RWPE1 (cell line): ENCODE measurements at regions not wholly inside any gene's neighbourhood (a gene's known extent, or its start where the extent isn't known, plus 50 kb on each side); places are given as distances from the start of the nearest gene placed in this dataset.
"Not testable (repeated sequence)": the region's sequence is repeated elsewhere in the genome, so short reads cannot be mapped to it uniquely, and the experiment has no call there.

Experiments used
- CTCF ChIA-PET: fragments of 350-600 bp; sonication (Branson Sonifier 250); formaldehyde crosslinking; extraction: SDS; loops from one replicate; lab custom pipeline; 2021; lab: Yijun Ruan, JAX
- POLR2A ChIA-PET: fragments of 400-600 bp; formaldehyde crosslinking; extraction: SDS; loops from one replicate; lab custom pipeline; 2020; ENCODE audit warnings: antibody characterized with exemption; ENCODE audit not compliant: low non-redundant PET; lab: Yijun Ruan, JAX
- DNase-seq: peaks from one replicate; pipeline ENCODE4 v3.0.0; 2012; ENCODE audit warnings: low spot score
- H3K27ac ChIP-seq: fragments of 450-650 bp; 2 replicates; pipeline ENCODE4 v1.5.1; 2017
- CTCF ChIP-seq: fragments of 450-650 bp; conservative IDR thresholded peaks from 2 replicates; pipeline ENCODE4 v1.5.1; 2017; ENCODE audit warnings: low read depth, mild to moderate bottlenecking

DNA sequence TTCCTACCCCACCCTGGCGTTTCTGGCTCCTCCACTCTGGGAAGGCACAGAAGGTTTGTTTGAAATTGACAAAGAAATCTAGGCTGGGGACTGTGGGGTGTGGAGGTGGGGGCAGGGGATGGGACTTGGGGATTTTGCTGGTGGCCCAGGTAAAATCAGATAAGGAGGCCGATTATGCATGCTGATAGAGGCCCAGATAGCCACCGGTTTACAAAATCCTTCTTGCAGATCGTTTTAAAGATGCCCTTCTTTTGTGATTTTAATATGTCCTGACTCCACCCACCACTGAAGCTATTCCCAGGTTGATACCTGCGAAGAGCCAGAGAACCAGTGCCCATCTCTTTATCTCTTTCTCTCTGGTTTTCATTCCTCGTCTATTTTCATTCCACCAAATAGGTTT, 104.9 kb downstream of the TFAP2C start:
- DNase-seq = no peak
- ChIA-PET POLR2A (no interaction called here), CTCF (no interaction called here)
- H3K27ac ChIP-seq = no peak overlapping the region
- no peak for TF ChIP-seq CTCF

DNA sequence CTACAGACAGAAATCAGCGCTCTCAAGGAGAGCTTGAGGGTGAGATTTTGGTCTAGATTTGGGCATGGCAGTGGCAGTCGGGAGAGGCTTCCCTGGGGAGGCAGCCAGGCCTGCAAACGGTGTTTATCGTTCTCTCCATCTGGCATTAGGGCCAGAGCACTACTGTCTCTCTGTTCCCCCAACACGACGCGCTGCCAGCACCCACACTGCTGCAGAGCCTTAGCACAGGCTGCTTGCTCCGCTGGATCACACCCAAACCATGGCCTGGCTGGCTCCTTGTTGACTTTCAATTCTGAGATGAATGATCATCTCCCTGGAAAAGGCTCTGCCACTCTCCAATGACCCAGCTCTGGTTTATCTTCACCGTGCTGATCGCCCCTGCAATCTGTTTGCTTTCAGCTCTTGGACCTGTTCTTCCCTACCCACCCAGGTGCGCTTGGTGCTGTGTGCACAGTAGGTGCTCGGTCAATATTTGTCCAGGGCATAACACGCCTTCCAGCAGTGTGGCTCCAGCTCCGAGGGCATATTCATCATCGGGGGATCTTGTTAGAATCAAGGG, 106.1 kb downstream of the TFAP2C start:
- TF ChIP-seq CTCF = no peak
- DNase-seq = no peak
- no peak overlapping the region for H3K27ac ChIP-seq
- POLR2A ChIA-PET = no interaction called here
- CTCF ChIA-PET = interaction anchor here (0.5 to 0.6 kb wide), 2 partner anchors 66 to 141 kb away, joined by 3 read pairs; no protein-coding TSS in a partner anchor

DNA sequence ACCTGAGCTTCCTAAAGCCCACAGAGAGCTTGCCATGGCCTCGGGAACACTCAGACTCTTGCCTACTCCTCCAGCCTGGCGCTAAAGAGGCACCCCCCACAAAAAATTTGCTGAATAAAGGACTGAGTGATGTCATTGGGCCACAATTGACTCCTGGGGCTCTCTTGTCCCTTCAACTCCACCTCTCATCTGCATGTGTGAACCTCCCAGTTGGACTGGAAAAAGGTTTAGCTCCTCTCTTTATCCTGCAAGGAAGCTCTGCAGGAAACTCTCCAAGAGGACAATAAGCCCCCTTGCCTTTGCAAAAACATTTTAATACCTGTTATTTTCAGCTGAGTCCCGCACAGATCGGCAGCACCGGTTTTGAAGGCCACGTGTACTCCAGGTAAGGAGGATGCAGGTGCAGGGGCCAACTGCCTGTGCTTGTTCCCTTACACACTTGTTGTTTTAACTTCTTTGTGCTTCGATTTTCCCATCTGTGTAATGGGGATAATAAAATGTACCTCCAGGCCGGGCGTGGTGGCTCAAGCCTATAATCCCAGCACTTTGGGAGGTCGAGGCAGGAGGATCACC, 107.3 kb downstream of the TFAP2C start:
- POLR2A ChIA-PET = no interaction called here
- TF ChIP-seq CTCF = no peak
- CTCF ChIA-PET = interaction anchor here (0.9 kb wide), 1 partner anchor 14 kb away, joined by 3 read pairs; no protein-coding TSS in a partner anchor
- no peak overlapping the region for H3K27ac ChIP-seq
- DNase-seq = no peak

DNA sequence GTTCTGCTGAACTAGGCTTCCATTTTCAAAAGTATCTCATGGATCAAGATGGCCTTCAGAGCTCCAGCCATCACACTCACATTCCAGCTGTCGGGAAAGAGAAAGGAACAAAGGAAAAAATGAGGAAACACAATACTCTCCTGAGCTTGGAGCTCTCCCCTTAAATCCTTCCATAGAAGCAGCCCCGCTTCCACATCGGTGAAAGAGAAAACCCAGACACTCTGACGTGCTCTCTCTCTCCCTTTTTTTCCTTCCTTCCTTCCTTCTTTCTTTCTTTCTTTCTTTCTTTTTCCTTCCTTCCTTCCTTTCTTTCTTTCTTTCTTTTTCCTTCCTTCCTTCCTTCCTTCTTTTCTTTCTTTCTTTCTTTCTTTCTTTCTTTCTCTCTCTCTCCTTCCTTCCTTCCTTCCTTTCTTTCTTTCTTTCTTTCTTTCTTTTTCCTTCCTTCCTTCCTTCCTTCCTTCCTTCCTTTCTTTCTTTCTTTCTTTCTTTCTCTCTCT, 115.3 kb downstream of the TFAP2C start:
- CTCF ChIA-PET, DNase-seq, POLR2A ChIA-PET, H3K27ac ChIP-seq: not testable (repeated sequence)

DNA sequence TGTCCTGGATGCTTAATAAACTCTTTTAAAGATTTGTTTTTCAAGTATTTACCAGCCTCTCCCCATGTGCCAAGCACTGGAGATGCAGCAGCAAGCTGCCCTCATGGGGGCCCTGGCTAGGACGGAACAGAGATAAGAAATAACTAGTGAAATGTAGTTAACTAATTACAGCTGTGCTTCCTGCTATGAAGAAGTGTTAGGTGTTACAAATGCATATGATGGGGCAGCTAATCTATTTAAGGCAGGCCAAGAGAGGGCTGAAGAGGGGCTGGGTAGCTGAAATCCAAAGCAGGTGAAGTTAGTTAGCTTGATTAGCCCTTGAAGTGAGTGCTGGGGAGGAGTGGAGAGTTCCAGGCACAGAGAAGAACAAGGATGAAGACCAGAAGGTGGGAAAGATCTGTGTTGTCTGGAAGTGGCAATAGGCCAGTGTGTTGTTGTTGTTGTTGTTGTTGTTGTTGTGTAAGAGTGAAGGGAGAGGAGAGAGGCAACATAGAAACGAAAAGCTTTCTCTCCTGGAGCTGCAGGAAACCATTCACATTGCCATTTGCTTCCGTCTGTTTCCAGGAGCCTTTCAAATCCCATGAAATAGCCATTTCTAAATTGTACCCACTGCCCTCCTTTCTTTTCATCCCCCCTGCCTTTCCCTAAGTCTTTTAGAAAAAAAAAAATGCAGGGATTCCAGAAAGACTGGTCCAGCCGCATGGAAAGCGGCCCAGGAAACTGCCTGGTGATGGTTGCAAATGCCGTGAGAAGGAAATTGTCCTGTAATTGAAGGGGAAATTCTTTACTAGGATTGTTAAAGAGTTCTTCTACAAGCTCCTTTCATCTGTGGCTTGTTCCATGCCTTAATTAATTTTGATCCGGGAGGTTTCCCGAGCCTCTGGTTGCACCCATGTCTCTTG, 119.6 kb downstream of the TFAP2C start:
- no peak for DNase-seq
- POLR2A ChIA-PET = no interaction called here
- CTCF ChIA-PET = interaction anchor here (0.6 kb wide), 1 partner anchor 145 kb away, joined by 7 read pairs; no protein-coding TSS in a partner anchor

DNA sequence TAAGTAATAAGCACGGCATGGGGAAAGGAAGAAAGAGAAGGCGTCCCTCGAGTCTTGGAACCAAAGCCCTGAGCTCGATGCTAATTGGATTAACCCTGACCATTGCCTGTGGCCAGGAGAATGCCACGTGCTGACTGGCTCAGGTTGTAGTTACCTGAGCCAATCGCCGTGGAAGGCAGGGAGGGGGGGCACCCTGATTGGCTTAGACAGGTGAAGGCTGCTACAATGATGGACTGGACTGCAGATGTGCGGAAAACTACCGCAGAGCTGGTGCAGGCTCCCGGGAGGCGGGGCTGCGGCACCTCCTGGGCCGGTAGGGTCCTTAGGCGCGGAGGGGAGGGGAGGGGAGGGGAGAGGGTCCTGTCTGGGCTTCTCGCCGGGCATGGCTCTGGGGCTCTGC, 121.3 kb downstream of the TFAP2C start:
- no peak overlapping the region for H3K27ac ChIP-seq
- POLR2A ChIA-PET = no interaction called here
- CTCF ChIA-PET = no interaction called here
- DNase-seq = no peak
- TF ChIP-seq CTCF = no peak

More for the DNA sequence above, 119.6 kb downstream of the TFAP2C start:
- H3K27ac ChIP-seq = no peak overlapping the region
- no peak for TF ChIP-seq CTCF
